NCI-H1694 treated with DMSO at 0.1 percent for 48 hours (cell line): ENCODE measurements at regions not wholly inside any gene's neighbourhood (a gene's known extent, or its start where the extent isn't known, plus 50 kb on each side); places are given as distances from the start of the nearest gene placed in this dataset.
"Not testable (repeated sequence)": the region's sequence is repeated elsewhere in the genome, so short reads cannot be mapped to it uniquely, and the experiment has no call there.

Experiments
- DNase-seq: peaks from one replicate; lab custom pipeline; 2025; lab: John Stamatoyannopoulos, UW

GRCh38 chr10:21364196-21365114, 161.0 kb downstream of the SKIDA1 start:
- no peak for DNase-seq

- no peak for DNase-seq
These were observed 161.8 kb downstream of the SKIDA1 start for GRCh38 chr10:21363731-21364104.

GRCh38 chr10:21363092-21363730, 162.3 kb downstream of the SKIDA1 start:
- DNase-seq, result no peak

GRCh38 chr10:21359202-21359601, 166.3 kb downstream of the SKIDA1 start:
- DNase-seq, result no peak

GRCh38 chr10:21355591-21356011, 169.9 kb downstream of the SKIDA1 start:
- no peak for DNase-seq

- DNase-seq, result no peak
These were observed 172.6 kb downstream of the SKIDA1 start for GRCh38 chr10:21352886-21353285.

GRCh38 chr10:21351594-21351993, 173.9 kb downstream of the SKIDA1 start:
- not testable (repeated sequence) for DNase-seq

- no peak for DNase-seq
These were observed 175.6 kb downstream of the SKIDA1 start for GRCh38 chr10:21349912-21350286.

- no peak for DNase-seq
These were observed 177.7 kb downstream of the SKIDA1 start for GRCh38 chr10:21347785-21348170.

GRCh38 chr10:21347043-21347784, 178.3 kb downstream of the SKIDA1 start:
- no peak for DNase-seq

- no peak for DNase-seq
These were observed 182.4 kb downstream of the SKIDA1 start for GRCh38 chr10:21343087-21343486.

- not testable (repeated sequence) for DNase-seq
These were observed 183.0 kb downstream of the SKIDA1 start for GRCh38 chr10:21342499-21342898.

- DNase-seq, result no peak
These were observed 185.2 kb downstream of the SKIDA1 start for GRCh38 chr10:21340331-21340730.

GRCh38 chr10:21337171-21337792, 188.2 kb downstream of the SKIDA1 start:
- no peak for DNase-seq

- no peak for DNase-seq
These were observed 188.9 kb downstream of the SKIDA1 start for GRCh38 chr10:21336476-21337170.

GRCh38 chr10:21334891-21335696, 190.4 kb downstream of the SKIDA1 start:
- no peak for DNase-seq

- DNase-seq, result no peak
These were observed 194.9 kb downstream of the SKIDA1 start for GRCh38 chr10:21330628-21331020.

- DNase-seq, result no peak
These were observed 195.4 kb downstream of the SKIDA1 start for GRCh38 chr10:21329995-21330627.

GRCh38 chr10:21327289-21327993, 198.0 kb downstream of the SKIDA1 start:
- no peak for DNase-seq
